GM12878 (cell line): ENCODE measurements at regions not wholly inside any gene's neighbourhood (a gene's known extent, or its start where the extent isn't known, plus 50 kb on each side); places are given as distances from the start of the nearest gene placed in this dataset.
A peak's percentile ranks its signal among the peaks of the same experiment; 100 is the strongest.

Experiments
- ATAC-seq: fragments of 200-7000 bp; cut with Tn5 transposase; 3 replicates; pipeline ENCODE4 v1.9.1; 2020; ENCODE audit warnings: mild to moderate bottlenecking, moderate library complexity
- BruUV-seq: library from RNA; stranded (reverse); fragments of 400-500 nt; replicated peaks from 2 replicates; lab custom pipeline; 2021; lab: Mats Ljungman, UMichigan
- CTCF ChIA-PET: fragments of 300-600 bp; sonication (Branson Sonifier 250); formaldehyde crosslinking; extraction: SDS; loops from one replicate; lab custom pipeline; 2021; ENCODE audit warnings: inconsistent platforms; lab: Yijun Ruan, JAX
- POLR2A ChIA-PET: fragments of 350-600 bp; formaldehyde crosslinking; extraction: SDS; loops from one replicate; lab custom pipeline; 2021; ENCODE audit warnings: inconsistent platforms; lab: Charles Lee
- RAD21 ChIA-PET: fragments of 300-600 bp; sonication (Branson Sonifier 250); formaldehyde crosslinking; loops from one replicate; lab custom pipeline; 2023; ENCODE audit warnings: antibody characterized with exemption; ENCODE audit not compliant: unreplicated experiment; lab: Charles Lee
- SMC1A ChIA-PET: fragments of 300-600 bp; sonication (Branson Sonifier 250); formaldehyde crosslinking; loops from one replicate; lab custom pipeline; 2023; ENCODE audit not compliant: unreplicated experiment, uncharacterized antibody; lab: Charles Lee
- DNase-seq: peaks from one replicate; pipeline ENCODE4 v3.0.0-alpha.2; 2011; ENCODE audit warnings: low read depth, low spot score
- FAIRE-seq: peaks from 3 replicates; lab custom pipeline; 2011; peaks lifted over from hg19 to GRCh38; lab: Jason Lieb, UNC
- H2AFZ ChIP-seq: 2 replicates; pipeline ENCODE4 v1.6.0; 2011; ENCODE audit warnings: low read depth, low read length, control low read depth; ENCODE audit not compliant: control insufficient read depth
- H3K27ac ChIP-seq: 2 replicates; pipeline ENCODE4 v1.5.1; 2011; ENCODE audit warnings: control low read depth; ENCODE audit not compliant: control insufficient read depth, insufficient read depth
- H3K27me3 ChIP-seq, 2 experiments: replicated peaks in 1 of 2; 2 replicates each; pipeline versions ENCODE4 v1.6.0 to v1.6.1; 2011; ENCODE audit warnings: low read length in 1 of 2; ENCODE audit not compliant: control insufficient read depth in 2 of 2, insufficient read depth in 2 of 2
- H3K36me3 ChIP-seq, 2 experiments: 2 replicates each; pipeline ENCODE4 v1.5.1; 2011; ENCODE audit warnings: low read length in 1 of 2; ENCODE audit not compliant: control insufficient read depth in 2 of 2, insufficient read depth in 2 of 2
- H3K4me1 ChIP-seq: 2 replicates; pipeline ENCODE4 v1.6.1; 2011; ENCODE audit warnings: mild to moderate bottlenecking, low read length, moderate library complexity, mixed read lengths; ENCODE audit not compliant: control insufficient read depth, insufficient read depth
- H3K4me2 ChIP-seq: 2 replicates; pipeline ENCODE4 v1.6.0; 2011; ENCODE audit warnings: control low read depth; ENCODE audit not compliant: control insufficient read depth, insufficient read depth
- H3K4me3 ChIP-seq: fragments of 200-600 bp; sonication (generic); 2 replicates; pipeline ENCODE4 v1.5.1; 2016
- H3K79me2 ChIP-seq: 2 replicates; pipeline ENCODE4 v1.6.0; 2011; ENCODE audit warnings: low read length; ENCODE audit not compliant: control insufficient read depth, insufficient read depth
- H3K9ac ChIP-seq: 2 replicates; pipeline ENCODE4 v1.8.0; 2011; ENCODE audit warnings: low read length, control low read depth, mixed read lengths; ENCODE audit not compliant: control insufficient read depth, insufficient read depth
- H3K9me3 ChIP-seq: replicated peaks from 3 replicates; pipeline ENCODE4 v1.5.1; 2011; ENCODE audit warnings: mild to moderate bottlenecking, low read length; ENCODE audit not compliant: control insufficient read depth, insufficient read depth
- H4K20me1 ChIP-seq: 2 replicates; pipeline ENCODE4 v1.6.0; 2011; ENCODE audit not compliant: control insufficient read depth, insufficient read depth
- ATF3 ChIP-seq: IDR thresholded peaks from 2 replicates; pipeline ENCODE4 v1.6.1; 2011; ENCODE audit warnings: low read depth, mild to moderate bottlenecking, low read length, moderate library complexity, borderline replicate concordance; ENCODE audit errors: extremely low read depth
- BCLAF1 ChIP-seq: fragments of 450-650 bp; IDR thresholded peaks from 2 replicates; pipeline ENCODE4 v1.6.1; 2017; ENCODE audit warnings: antibody characterized with exemption, mild to moderate bottlenecking, moderate library complexity
- CREB1 ChIP-seq: IDR thresholded peaks from 2 replicates; pipeline ENCODE4 v1.6.1; 2012; ENCODE audit warnings: low read depth, mild to moderate bottlenecking, inconsistent platforms
- ESRRA ChIP-seq: IDR thresholded peaks from 2 replicates; pipeline ENCODE4 v1.6.1; 2012; ENCODE audit warnings: mild to moderate bottlenecking, low read length, improper control_type of control experiment
- IKZF2 ChIP-seq, 2 experiments: fragments of 450-650 bp; IDR thresholded peaks; 2 replicates each; pipeline ENCODE4 v1.6.1; 2017; ENCODE audit warnings: mild to moderate bottlenecking in 2 of 2, moderate library complexity in 2 of 2
- NR2C2 ChIP-seq: IDR thresholded peaks from 2 replicates; pipeline ENCODE4 v1.6.1; 2011; ENCODE audit warnings: borderline replicate concordance, low read depth; ENCODE audit not compliant: control insufficient read depth, insufficient read length
- RAD51 ChIP-seq: fragments of 450-650 bp; IDR thresholded peaks from 2 replicates; pipeline ENCODE4 v1.6.1; 2016; ENCODE audit warnings: moderate library complexity, mild to moderate bottlenecking, inconsistent platforms
- SMAD5 ChIP-seq: IDR thresholded peaks from 2 replicates; pipeline ENCODE4 v1.6.1; 2016; ENCODE audit warnings: antibody characterized with exemption, low read depth
- TCF7 ChIP-seq: IDR thresholded peaks from 2 replicates; pipeline ENCODE4 v1.6.1; 2014; ENCODE audit warnings: antibody characterized with exemption, borderline replicate concordance
- ZBED1 ChIP-seq: IDR thresholded peaks from 2 replicates; pipeline ENCODE4 v1.6.1; 2016; ENCODE audit warnings: borderline replicate concordance
- ZNF207 ChIP-seq: fragments of 450-650 bp; IDR thresholded peaks from 2 replicates; pipeline ENCODE4 v1.6.1; 2014; ENCODE audit warnings: antibody characterized with exemption, mild to moderate bottlenecking, borderline replicate concordance
- WGBS: methylation state at CpG from one replicate; pipeline ENCODE4 v1.1.6; 2016; ENCODE audit warnings: low lambda C conversion rate; ENCODE audit not compliant: insufficient replicate concordance, insufficient coverage; ENCODE audit errors: missing lambda C conversion rate; 5-methylcytosine and 5-hydroxymethylcytosine counted together
- in situ Hi-C: fragments of 300-500 bp; cut with MboI; formaldehyde crosslinking; loops from 9 replicates; pipeline ENCODE4 v1.14.3; 2018; ENCODE audit warnings: mixed read lengths
- intact Hi-C: fragments of 100-400 bp; cut with micrococcal nuclease; formaldehyde crosslinking; loops from one replicate; pipeline ENCODE4 v1.14.2; 2022; ENCODE audit not compliant: unreplicated experiment

- FAIRE-seq = no peak
- no peaks in the 10 kb centered on the region for H3K27me3 ChIP-seq
- SMC1A ChIA-PET = no interaction called here
- H3K27ac ChIP-seq = no peak overlapping the region
- no peaks in the 10 kb centered on the region for H4K20me1 ChIP-seq
- no peak for DNase-seq
- H3K9ac ChIP-seq = no peak overlapping the region
- ATAC-seq = peak; percentile 27; the same call in 2 of the 3 replicates
- no peak overlapping the region for H3K4me3 ChIP-seq
- 37% methylated on average over 10 of the region's 10 CpGs for WGBS
- no peaks in the 10 kb centered on the region; the same call in 2 of the 3 replicates for H3K9me3 ChIP-seq
- H3K36me3 ChIP-seq = no peaks in the 10 kb centered on the region
- no peaks in the 10 kb centered on the region for H3K79me2 ChIP-seq
- TF ChIP-seq ZBED1 (no peak), IKZF2 (IDR thresholded peaks at IDR 0.05) (no peak), BCLAF1 (no peak), TCF7 (no peak), RAD51 (no peak), ZNF207 (no peak), ATF3 (no peak), ESRRA (no peak), CREB1 (no peak), SMAD5 (no peak), NR2C2 (no peak)
- POLR2A ChIA-PET = no interaction called here
- no peak overlapping the region for H3K4me2 ChIP-seq
- intact Hi-C loops = no loop called here
- CTCF ChIA-PET = no interaction called here
- H2AFZ ChIP-seq = no peak overlapping the region
- no TSS peak for BruUV-seq
- peaks cover 3% of the 10 kb centered on the region for H3K4me1 ChIP-seq
- RAD21 ChIA-PET = no interaction called here
- in situ Hi-C loops = no loop called here
These were observed 180.0 kb upstream of the C14orf180 start for GRCh38 chr14:104399432-104400155.
